HFFc6 (cell line): ENCODE measurements at regions not wholly inside any gene's neighbourhood (a gene's known extent, or its start where the extent isn't known, plus 50 kb on each side); places are given as distances from the start of the nearest gene placed in this dataset.

Source experiments
- DNase-seq: peaks from one replicate; pipeline ENCODE4 v3.0.0-alpha.2; 2018
- H3K27ac Mint-ChIP-seq: 2 replicates; pipeline ENCODE4 v1.8.0; 2020; ENCODE audit warnings: mild to moderate bottlenecking, mixed read lengths
- H3K27me3 Mint-ChIP-seq: 2 replicates; pipeline ENCODE4 v1.8.0; 2021; ENCODE audit warnings: mild to moderate bottlenecking, moderate library complexity, mixed read lengths; ENCODE audit not compliant: insufficient read depth
- H3K36me3 Mint-ChIP-seq: 2 replicates; pipeline ENCODE4 v1.8.0; 2021; ENCODE audit warnings: low read depth, mixed read lengths
- H3K4me1 Mint-ChIP-seq: 2 replicates; pipeline ENCODE4 v1.8.0; 2020; ENCODE audit warnings: low read depth, mixed read lengths
- H3K4me3 Mint-ChIP-seq: 2 replicates; pipeline ENCODE4 v1.8.0; 2020; ENCODE audit warnings: mild to moderate bottlenecking, moderate library complexity, mixed read lengths
- H3K9me3 Mint-ChIP-seq: 2 replicates; pipeline ENCODE4 v1.8.0; 2020; ENCODE audit warnings: mild to moderate bottlenecking, mixed read lengths
- CTCF ChIP-seq: fragments of 200-600 bp; sonication (generic); IDR thresholded peaks from 2 replicates; pipeline ENCODE4 v1.5.0; 2021; ENCODE audit warnings: antibody characterized with exemption, mild to moderate bottlenecking

GRCh38 chr12:124497039-124497438, 70.4 kb downstream of the NCOR2 start:
- Mint-ChIP-seq H3K4me1 (peaks cover 51% of the 10 kb centered on the region), H3K9me3 (no peaks in the 10 kb centered on the region; the same call in 1 of the 2 replicates), H3K27ac (peak overlapping the region; percentile 85), H3K36me3 (no peaks in the 10 kb centered on the region), H3K27me3 (no peaks in the 10 kb centered on the region; the same call in 1 of the 2 replicates), H3K4me3 (peak overlapping the region; percentile 42)
- peak; percentile 32 for DNase-seq
- TF ChIP-seq CTCF, result no peak

- H3K27me3 Mint-ChIP-seq, result no peaks in the 10 kb centered on the region; the same call in 1 of the 2 replicates
- TF ChIP-seq CTCF, result no peak
- H3K36me3 Mint-ChIP-seq, result no peaks in the 10 kb centered on the region; the same call in 1 of the 2 replicates
- DNase-seq, result peak; percentile 17
- no peaks in the 10 kb centered on the region; the same call in 1 of the 2 replicates for H3K9me3 Mint-ChIP-seq
- peak overlapping the region; percentile 85 for H3K27ac Mint-ChIP-seq
- peaks cover 46% of the 10 kb centered on the region for H3K4me1 Mint-ChIP-seq
- no peak overlapping the region; the same call in 1 of the 2 replicates for H3K4me3 Mint-ChIP-seq
Measured at GRCh38 chr12:124496584-124496983, 70.8 kb downstream of the NCOR2 start.

GRCh38 chr12:124495194-124495983, 72.0 kb downstream of the NCOR2 start:
- TF ChIP-seq CTCF, result no peak

GRCh38 chr12:124494751-124495129, 72.7 kb downstream of the NCOR2 start:
- H3K27ac Mint-ChIP-seq, result no peak overlapping the region
- no peak for TF ChIP-seq CTCF
- H3K9me3 Mint-ChIP-seq, result no peaks in the 10 kb centered on the region
- H3K4me3 Mint-ChIP-seq, result no peak overlapping the region
- H3K36me3 Mint-ChIP-seq, result no peaks in the 10 kb centered on the region; the same call in 1 of the 2 replicates
- DNase-seq, result no peak
- H3K4me1 Mint-ChIP-seq, result peaks cover 32% of the 10 kb centered on the region
- H3K27me3 Mint-ChIP-seq, result no peaks in the 10 kb centered on the region

More at GRCh38 chr12:124495194-124495983, 72.0 kb downstream of the NCOR2 start:
- Mint-ChIP-seq H3K36me3 (no peaks in the 10 kb centered on the region; the same call in 1 of the 2 replicates), H3K9me3 (no peaks in the 10 kb centered on the region), H3K4me3 (no peak overlapping the region), H3K4me1 (peaks cover 34% of the 10 kb centered on the region), H3K27ac (no peak overlapping the region; the same call in 1 of the 2 replicates), H3K27me3 (no peaks in the 10 kb centered on the region)
- no peak for DNase-seq

GRCh38 chr12:124493809-124494750, 73.3 kb downstream of the NCOR2 start:
- Mint-ChIP-seq H3K9me3 (no peaks in the 10 kb centered on the region), H3K27ac (no peak overlapping the region), H3K4me1 (peaks cover 25% of the 10 kb centered on the region), H3K36me3 (no peaks in the 10 kb centered on the region; the same call in 1 of the 2 replicates), H3K27me3 (no peaks in the 10 kb centered on the region), H3K4me3 (no peak overlapping the region)
- TF ChIP-seq CTCF, result no peak
- DNase-seq, result no peak
